ENCODE measurements at regions not wholly inside any gene's neighbourhood (a gene's known extent, or its start where the extent isn't known, plus 50 kb on each side); places are given as distances from the start of the nearest gene placed in this dataset.
A peak's percentile ranks its signal among the peaks of the same experiment; 100 is the strongest.

- TF ChIP-seq, protein P1, sequence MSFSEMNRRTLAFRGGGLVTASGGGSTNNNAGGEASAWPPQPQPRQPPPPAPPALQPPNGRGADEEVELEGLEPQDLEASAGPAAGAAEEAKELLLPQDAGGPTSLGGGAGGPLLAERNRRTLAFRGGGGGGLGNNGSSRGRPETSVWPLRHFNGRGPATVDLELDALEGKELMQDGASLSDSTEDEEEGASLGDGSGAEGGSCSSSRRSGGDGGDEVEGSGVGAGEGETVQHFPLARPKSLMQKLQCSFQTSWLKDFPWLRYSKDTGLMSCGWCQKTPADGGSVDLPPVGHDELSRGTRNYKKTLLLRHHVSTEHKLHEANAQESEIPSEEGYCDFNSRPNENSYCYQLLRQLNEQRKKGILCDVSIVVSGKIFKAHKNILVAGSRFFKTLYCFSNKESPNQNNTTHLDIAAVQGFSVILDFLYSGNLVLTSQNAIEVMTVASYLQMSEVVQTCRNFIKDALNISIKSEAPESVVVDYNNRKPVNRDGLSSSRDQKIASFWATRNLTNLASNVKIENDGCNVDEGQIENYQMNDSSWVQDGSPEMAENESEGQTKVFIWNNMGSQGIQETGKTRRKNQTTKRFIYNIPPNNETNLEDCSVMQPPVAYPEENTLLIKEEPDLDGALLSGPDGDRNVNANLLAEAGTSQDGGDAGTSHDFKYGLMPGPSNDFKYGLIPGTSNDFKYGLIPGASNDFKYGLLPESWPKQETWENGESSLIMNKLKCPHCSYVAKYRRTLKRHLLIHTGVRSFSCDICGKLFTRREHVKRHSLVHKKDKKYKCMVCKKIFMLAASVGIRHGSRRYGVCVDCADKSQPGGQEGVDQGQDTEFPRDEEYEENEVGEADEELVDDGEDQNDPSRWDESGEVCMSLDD (CRISPR knock-in tag; IDR thresholded peaks at IDR 0.05; ENCODE audit: borderline replicate concordance) = no peak
- TF ChIP-seq ZBTB1 (CRISPR knock-in tag; IDR thresholded peaks at IDR 0.05; ENCODE audit: borderline replicate concordance) = no peak
- TF ChIP-seq HMGA1 (CRISPR knock-in tag; conservative IDR thresholded peaks at IDR 0.05) = no peak
- TF ChIP-seq ZNF597 (CRISPR knock-in tag; IDR thresholded peaks at IDR 0.05) = no peak
- TF ChIP-seq NFYC (CRISPR knock-in tag; IDR thresholded peaks at IDR 0.05) = no peak
- no peak for TF ChIP-seq SP4 (CRISPR knock-in tag; IDR thresholded peaks at IDR 0.05)
- no peak for TF ChIP-seq ARID3A (IDR thresholded peaks at IDR 0.05; ENCODE audit: low read depth, low read length)
- TF ChIP-seq ZSCAN22 (CRISPR knock-in tag; IDR thresholded peaks at IDR 0.05) = no peak
- TF ChIP-seq ZFAT (CRISPR knock-in tag; conservative IDR thresholded peaks at IDR 0.05) = no peak
- TF ChIP-seq, protein P2, sequence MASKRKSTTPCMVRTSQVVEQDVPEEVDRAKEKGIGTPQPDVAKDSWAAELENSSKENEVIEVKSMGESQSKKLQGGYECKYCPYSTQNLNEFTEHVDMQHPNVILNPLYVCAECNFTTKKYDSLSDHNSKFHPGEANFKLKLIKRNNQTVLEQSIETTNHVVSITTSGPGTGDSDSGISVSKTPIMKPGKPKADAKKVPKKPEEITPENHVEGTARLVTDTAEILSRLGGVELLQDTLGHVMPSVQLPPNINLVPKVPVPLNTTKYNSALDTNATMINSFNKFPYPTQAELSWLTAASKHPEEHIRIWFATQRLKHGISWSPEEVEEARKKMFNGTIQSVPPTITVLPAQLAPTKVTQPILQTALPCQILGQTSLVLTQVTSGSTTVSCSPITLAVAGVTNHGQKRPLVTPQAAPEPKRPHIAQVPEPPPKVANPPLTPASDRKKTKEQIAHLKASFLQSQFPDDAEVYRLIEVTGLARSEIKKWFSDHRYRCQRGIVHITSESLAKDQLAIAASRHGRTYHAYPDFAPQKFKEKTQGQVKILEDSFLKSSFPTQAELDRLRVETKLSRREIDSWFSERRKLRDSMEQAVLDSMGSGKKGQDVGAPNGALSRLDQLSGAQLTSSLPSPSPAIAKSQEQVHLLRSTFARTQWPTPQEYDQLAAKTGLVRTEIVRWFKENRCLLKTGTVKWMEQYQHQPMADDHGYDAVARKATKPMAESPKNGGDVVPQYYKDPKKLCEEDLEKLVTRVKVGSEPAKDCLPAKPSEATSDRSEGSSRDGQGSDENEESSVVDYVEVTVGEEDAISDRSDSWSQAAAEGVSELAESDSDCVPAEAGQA (IDR thresholded peaks at IDR 0.05; ENCODE audit: low read depth) = no peak
- TF ChIP-seq, protein P2 (CRISPR knock-in tag; IDR thresholded peaks at IDR 0.05; ENCODE audit: borderline replicate concordance) = no peak
- TF ChIP-seq CENPBD1 (CRISPR knock-in tag; IDR thresholded peaks at IDR 0.05; ENCODE audit: borderline replicate concordance, low read depth) = no peak
- no peak for TF ChIP-seq PCBP2 (optimal IDR thresholded peaks at IDR 0.05; ENCODE audit: low read depth, low read length, poor library complexity, severe bottlenecking)
- no peak for TF ChIP-seq REPIN1 (CRISPR knock-in tag; IDR thresholded peaks at IDR 0.05; ENCODE audit: borderline replicate concordance, low read depth)
- peak; percentile 51; the same call in 1 of the 2 replicates for TF ChIP-seq ZNF331 (CRISPR knock-in tag; IDR thresholded peaks at IDR 0.05)
- TF ChIP-seq CCAR2 (optimal IDR thresholded peaks at IDR 0.05; ENCODE audit: low read depth, low read length) = no peak
- TF ChIP-seq CEBPG (CRISPR knock-in tag; IDR thresholded peaks at IDR 0.05) = 0 out of 2 replicates have a peak, but pooled peaks have one; percentile 23
These were observed 75.7 kb upstream of the SLC4A7 start (continued) for GRCh38 chr3:27559835-27560234.
